ENCODE measurements at regions not wholly inside any gene's neighbourhood (a gene's known extent, or its start where the extent isn't known, plus 50 kb on each side); places are given as distances from the start of the nearest gene placed in this dataset.

- no peak for DNase-seq
Measured at GRCh38 chr1:226491093-226491850, 57.3 kb upstream of the STUM start.

GRCh38 chr1:226492426-226493137 is 56.0 kb upstream of the STUM start:
- DNase-seq: no peak

- no peak for DNase-seq
Measured at GRCh38 chr1:226494092-226494609, 54.4 kb upstream of the STUM start.

- DNase-seq: no peak
Measured at GRCh38 chr1:226495716-226496115, 52.8 kb upstream of the STUM start.

GRCh38 chr1:226496453-226497015 is 52.0 kb upstream of the STUM start:
- DNase-seq: no peak

- no peak for DNase-seq
Measured at GRCh38 chr1:226497276-226497833, 51.2 kb upstream of the STUM start.

- DNase-seq: no peak
Measured at GRCh38 chr1:226497991-226498639, 50.4 kb upstream of the STUM start.

GRCh38 chr1:226498640-226499008 is 49.9 kb upstream of the STUM start:
- no peak for DNase-seq

Measured in hematopoietic multipotent progenitor cell treated with erythropoietin and hydrocortisone succinate and interleukin-3 and kit ligand, for 8 days (in vitro differentiated cells).